Endometrium (tissue), 2 donors: ENCODE measurements at regions not wholly inside any gene's neighbourhood (a gene's known extent, or its start where the extent isn't known, plus 50 kb on each side); places are given as distances from the start of the nearest gene placed in this dataset.
"Not testable (repeated sequence)": the region's sequence is repeated elsewhere in the genome, so short reads cannot be mapped to it uniquely, and the experiment has no call there.

ENCODE experiments used
- FAIRE-seq: peaks from 2 replicates; lab custom pipeline; 2012; peaks lifted over from hg19 to GRCh38; lab: Jason Lieb, UNC
- donor health status: control.
- donor health status: control.

- no peak for FAIRE-seq
Measured at GRCh38 chr13:40342461-40342860, 324.0 kb downstream of the FOXO1 start.

DNA sequence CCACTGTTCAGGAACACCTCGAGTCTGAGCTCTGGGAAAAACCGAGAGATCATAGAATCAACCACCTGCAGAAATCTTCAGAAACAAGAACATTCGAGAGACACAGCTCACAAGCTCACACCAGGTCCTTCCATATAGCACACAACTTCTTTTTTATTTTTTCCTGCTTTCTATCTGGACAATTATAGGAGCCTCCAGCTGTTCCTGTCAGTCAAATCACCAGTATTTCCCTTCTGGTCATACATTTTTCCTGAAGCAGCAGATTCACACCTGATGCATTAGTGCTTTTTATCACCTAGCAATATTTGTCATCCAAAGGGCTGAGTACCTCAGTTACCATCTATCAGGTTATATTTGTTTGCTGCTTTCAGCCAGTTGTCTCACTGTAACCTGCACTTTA is 323.5 kb downstream of the FOXO1 start:
- FAIRE-seq, result no peak

DNA sequence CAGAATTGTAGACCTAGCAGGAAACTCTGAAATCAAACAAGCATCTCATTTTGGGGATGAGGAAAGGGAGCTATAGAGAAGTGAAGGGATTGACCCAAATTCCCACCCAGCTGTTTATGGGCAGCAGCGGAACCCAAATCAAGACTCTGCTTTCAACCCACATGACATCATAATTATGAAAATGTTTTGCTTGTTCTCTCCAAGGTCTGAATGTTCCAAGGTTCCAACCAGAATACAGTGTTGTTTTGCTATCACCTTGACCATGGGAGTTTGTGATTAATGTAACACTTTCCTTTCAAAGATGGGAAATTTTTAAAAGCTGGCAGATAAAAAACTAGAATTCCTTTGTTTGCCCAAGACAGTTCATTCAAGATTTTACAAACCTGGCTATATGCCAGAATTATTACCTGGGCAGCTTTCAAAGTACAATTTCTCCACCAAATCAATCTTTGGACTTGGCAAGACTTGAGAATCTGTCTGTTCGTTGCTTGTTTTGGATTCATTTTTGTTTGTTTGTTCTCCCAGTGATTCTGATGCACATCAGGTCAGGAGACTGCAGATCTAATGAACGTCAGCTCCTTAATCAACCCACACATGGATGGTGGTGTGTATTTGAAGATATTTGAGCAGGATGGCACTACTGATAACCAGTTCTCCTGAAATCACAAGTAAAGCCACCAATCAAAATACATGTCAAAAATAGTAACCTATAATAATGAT is 322.7 kb downstream of the FOXO1 start:
- no peak for FAIRE-seq

DNA sequence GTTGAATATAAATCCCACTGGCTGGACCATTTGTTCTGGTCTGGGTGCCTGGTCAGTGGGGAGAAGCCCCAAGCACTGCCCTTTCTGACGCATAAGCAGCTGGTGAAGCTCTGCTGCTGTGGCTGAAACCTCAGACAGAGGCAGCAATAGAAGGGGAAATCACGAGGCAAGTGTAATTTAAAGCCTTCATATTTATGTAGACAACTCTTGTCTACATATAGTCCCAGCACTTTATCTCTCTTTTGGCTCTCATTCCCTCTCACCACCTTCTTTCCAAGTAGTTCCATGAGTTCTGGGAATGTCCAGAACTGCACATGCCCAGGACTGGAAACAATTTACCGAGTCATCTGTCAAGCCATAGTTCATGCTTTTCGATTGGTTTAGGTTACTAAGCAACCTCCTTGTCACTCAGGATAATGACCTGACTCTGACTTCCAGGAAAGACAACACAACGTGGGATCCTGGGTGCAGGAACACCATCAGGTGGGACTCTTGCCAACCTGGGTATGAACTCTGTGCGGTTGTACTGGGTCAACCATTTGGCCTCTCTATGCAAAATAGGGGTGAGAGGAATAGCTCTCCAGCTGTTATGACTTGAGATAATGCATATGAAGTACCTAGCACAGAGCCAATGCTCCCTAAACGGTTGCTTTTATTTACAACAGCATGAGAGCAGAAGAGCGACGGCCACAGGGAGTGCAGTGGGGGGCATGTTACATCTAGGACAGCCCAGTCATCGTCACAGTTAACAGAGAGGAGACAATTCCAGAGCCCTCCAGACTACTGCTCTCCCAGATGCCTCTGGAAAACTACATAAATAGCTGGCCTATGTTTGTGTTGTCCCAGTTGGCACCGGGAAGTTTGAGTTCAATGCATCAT is 321.9 kb downstream of the FOXO1 start:
- no peak for FAIRE-seq

- FAIRE-seq, result no peak
Measured at GRCh38 chr13:40345149-40345514, 321.3 kb downstream of the FOXO1 start.

DNA sequence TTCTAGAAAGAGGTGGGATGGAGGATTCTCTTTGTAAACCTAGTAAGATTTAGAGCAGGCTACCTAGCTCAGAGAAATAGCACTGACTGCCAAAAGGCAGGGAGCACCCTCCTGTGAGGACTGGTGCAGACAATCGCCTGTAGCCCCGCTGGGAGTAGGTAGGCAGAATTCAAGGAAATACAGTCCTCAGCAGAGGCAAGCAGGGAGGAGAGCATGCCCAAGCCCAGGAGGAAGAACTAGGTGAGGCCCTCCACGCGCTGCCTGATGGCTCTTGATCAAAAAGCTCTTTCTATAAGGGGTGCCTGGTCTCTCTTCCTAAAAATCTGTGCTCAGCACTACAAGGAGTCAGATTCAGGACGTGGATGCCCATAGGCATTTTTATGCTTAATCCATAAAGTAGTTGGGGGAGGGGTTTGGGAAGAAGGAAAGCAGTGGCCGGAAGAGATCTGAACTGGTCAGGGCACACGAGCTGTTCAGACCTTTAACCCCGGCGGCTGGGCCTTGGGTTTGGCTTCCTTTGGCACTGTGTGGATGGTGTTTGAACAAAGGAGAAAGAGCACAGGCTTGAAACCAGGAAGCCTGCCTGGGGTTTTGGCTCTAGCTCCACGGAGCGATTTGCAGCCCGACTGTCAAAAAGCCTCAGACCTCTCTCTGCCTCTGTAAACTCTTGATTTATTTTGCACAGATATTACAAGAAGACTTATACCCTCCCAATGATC is 320.6 kb downstream of the FOXO1 start:
- FAIRE-seq, result no peak

DNA sequence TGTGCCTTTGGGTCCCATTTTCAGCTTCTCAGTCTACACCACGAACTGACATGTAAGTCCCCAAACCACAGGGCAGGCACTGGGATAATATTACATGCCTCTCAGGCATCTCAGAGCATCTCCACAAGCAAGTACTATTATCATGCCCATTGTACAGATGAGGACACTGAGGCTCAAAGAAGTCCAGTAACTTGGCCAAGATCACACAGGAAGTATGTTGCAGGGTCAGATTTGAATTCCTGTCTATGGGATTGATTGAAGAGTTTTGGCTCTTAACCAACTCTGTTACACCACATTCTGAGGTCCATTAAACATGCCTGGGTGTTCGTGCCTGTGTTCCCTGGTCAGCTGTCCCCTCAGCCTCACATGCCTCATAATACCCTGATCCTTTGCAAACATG is 319.8 kb downstream of the FOXO1 start:
- no peak for FAIRE-seq

- FAIRE-seq, result no peak
Measured at GRCh38 chr13:40348096-40348679, 318.3 kb downstream of the FOXO1 start.

GRCh38 chr13:40350283-40350992 is 316.0 kb downstream of the FOXO1 start:
- no peak for FAIRE-seq

DNA sequence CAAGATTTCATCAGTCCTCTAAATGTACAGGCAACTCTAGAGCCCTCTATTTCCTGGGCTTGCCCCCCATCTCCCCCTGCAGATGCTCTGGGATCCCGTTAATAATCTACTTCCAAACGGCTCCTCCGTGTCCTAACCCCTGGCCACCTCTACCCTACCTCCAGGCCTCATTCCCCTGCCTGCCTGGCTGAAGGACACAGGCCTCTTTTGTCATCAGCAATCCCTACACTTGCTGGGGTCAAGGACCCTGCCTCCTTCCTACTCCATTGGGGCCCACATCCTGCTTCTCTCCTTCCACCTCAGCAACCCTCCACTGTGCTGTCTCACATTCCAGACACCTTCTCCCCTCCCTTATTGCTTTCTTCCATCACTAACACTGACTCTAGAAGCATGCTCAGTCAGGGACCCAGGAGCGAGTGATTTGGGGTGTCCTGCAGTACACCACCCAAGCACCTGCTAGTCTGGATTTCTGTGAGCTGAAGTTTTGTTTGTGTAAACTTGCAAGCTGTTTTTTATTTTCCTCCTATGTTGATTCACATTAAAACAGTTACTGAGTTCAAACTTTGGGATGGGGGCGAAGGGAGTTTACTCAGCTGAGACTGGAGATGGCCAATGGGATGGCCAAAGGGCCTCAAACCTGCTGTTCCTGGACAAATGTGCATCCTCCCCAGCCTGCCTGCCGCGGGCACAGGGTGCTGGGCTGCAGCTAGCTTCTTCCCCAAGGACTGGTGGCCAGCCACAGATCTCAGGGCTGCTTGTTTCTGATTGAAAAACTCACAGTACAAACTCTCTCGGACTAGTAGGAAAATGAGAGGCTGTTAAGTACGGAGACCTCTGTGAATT is 314.7 kb downstream of the FOXO1 start:
- peak; percentile 41 for FAIRE-seq

GRCh38 chr13:40352380-40352778 is 314.1 kb downstream of the FOXO1 start:
- no peak for FAIRE-seq

DNA sequence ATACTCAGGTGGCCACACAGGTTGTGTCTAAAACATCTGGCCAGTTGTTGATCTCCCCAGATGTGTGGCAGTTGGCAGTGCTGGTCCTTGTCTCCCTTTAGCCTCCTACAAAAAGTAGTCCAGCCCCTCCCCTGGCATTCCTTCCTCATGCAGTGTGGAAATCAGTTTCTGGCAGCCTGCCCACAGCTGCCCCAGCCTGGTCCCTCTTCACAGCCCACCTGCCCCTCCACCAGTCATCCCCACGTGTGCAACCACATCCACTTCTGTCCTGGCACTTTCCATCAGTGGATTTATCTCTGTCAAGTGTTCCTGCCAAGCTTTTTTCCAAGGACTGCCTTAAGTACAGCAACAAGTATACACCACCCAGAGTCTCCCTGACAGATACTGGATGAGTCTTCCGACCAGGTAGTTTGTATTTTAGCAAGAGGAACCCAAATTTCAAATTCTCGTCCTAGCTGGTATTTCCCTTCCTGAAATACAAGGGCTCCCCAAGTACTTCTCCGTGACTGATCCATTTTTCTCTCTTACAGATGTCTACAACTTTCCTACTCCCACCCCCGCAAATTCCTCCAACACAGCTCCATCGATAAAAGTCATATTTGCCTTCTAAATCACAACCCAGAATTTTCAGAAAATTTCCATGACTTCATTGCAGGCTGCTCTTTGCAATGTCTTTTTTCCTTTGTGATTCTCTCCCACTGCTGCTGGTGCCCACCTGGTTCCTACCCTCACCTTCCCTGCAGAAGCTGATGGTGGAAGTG is 313.5 kb downstream of the FOXO1 start:
- no peak for FAIRE-seq

GRCh38 chr13:40355126-40355724 is 311.2 kb downstream of the FOXO1 start:
- no peak for FAIRE-seq

DNA sequence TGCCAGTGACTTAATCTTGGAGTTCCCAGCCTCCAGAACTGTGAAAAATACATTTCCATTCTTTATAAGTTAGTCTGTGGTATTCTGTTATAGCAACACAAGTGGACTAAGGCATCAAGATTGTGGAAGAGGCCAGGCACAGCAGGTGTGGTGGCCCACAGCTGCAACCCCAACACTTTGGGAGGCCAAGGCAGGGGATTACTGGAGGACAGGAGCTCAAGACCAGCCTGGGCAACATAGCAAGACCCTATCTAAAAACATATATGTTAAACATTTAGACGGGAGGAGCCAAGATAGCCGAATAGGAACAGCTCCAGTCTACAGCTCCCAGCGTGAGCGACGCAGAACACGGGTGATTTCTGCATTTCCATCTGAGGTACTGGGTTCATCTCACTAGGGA is 310.4 kb downstream of the FOXO1 start:
- FAIRE-seq, result no peak

GRCh38 chr13:40356458-40356857 is 310.0 kb downstream of the FOXO1 start:
- not testable (repeated sequence) for FAIRE-seq

- no peak for FAIRE-seq
Measured at GRCh38 chr13:40362502-40362901, 303.9 kb downstream of the FOXO1 start.

- no peak for FAIRE-seq
Measured at GRCh38 chr13:40363653-40364052, 302.8 kb downstream of the FOXO1 start.

- FAIRE-seq, result no peak
Measured at GRCh38 chr13:40366119-40366518, 300.3 kb downstream of the FOXO1 start.

DNA sequence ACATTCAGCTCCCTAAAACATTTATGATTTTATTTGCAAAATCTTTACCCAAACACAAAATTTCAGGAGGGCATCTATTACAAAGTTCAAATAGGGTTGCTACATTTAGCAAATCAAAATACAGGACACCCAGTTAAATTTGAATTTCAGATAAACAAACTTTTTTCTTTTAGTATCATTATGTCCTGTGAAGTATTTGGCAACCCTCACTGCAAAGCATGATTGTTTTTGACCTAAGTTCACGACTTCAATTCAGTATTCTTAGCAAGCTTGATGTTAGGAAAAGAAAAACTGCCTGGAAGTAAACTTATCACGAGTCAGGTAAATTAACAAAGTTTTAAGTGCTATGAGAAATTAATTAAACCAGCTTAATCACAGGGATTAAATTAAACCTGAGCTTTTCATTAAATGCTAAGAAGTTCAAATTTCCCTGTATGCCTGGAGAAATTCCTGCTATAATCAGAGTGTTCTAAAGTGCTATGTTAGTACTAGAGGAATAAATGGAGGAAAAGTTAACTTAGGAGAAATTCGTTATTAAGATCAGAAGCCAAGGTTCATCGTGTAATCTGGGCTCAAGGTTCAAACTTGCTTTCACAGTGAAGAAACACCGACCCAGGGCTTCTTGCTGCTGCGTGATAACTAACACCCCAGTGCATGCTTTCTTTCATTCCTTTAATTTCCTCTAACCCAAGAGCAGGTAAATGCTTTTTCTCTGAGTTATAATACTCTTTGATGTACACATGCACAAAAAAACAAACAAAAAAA is 298.1 kb downstream of the FOXO1 start:
- no peak for FAIRE-seq
